ENCODE measurements at regions not wholly inside any gene's neighbourhood (a gene's known extent, or its start where the extent isn't known, plus 50 kb on each side); places are given as distances from the start of the nearest gene placed in this dataset.

DNA sequence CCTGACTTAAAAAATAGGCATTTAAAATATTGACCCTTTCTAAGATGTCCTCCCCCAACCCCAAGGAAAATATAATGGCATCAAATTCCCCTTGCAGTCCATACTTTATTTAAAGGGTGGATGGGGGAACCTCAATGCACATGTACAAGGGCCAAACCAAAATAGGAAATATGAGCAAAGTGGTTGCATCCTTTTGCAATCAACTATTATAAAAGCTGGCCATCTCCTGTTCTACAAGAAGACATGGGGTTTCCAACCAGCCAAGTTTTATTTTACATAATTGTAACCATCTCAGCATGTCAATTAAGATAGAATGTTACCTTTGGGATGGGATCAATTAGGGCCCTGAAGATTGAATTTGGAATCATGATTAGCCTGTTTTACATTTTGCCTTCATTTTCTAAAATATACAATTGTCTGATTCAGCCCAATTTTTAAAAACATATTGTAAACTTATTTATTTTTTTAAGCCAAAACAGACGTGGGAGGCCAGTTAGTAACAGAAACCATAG, 146.7 kb upstream of the NFIA start:
- Histone ChIP-seq H3K4me3 (ENCODE audit: extremely low read depth in 1 of 4, insufficient read depth in 2 of 4, low read depth in 3 of 4, low read length in 4 of 4) (no peak overlapping the region), H3K79me2 (ENCODE audit: control insufficient read depth in 1 of 2, insufficient read depth in 2 of 2, low read length in 2 of 2) (no peaks in the 10 kb centered on the region), H3K27ac (ENCODE audit: low read depth, low read length) (no peak overlapping the region), H3K79me1 (ENCODE audit: low read depth, low read length) (no peaks in the 10 kb centered on the region), H3K14ac (ENCODE audit: insufficient read length) (no peak overlapping the region), H3K27me3 (replicated peaks in 1 of 4; ENCODE audit: control insufficient read depth in 3 of 4, extremely low read depth in 1 of 4, insufficient read depth in 3 of 4, low read length in 3 of 4) (no peaks in the 10 kb centered on the region), H3K9ac (replicated peaks in 1 of 4; ENCODE audit: extremely low read depth in 1 of 4, low read depth in 3 of 4, low read length in 3 of 4) (no peak overlapping the region), H2BK120ac (replicated peaks; ENCODE audit: low read depth, low read length) (no peak overlapping the region), H3K23ac (ENCODE audit: insufficient read length) (no peak overlapping the region), H3K36me3 (ENCODE audit: control insufficient read depth in 2 of 4, insufficient read depth in 4 of 4, low read length in 3 of 4) (no peaks in the 10 kb centered on the region), H2BK12ac (ENCODE audit: low read depth, low read length) (no peak overlapping the region), H3K9me3 (ENCODE audit: insufficient read depth in 2 of 2, low read depth in 1 of 2, low read length in 1 of 2) (no peaks in the 10 kb centered on the region; a peak in 1 of 4 replicates), H3K4me2 (ENCODE audit: insufficient read depth in 1 of 2, low read depth in 2 of 2, low read length in 2 of 2) (no peak overlapping the region), H3K18ac (ENCODE audit: extremely low read depth, low read length) (no peak overlapping the region), H2AFZ (ENCODE audit: low read length) (no peak overlapping the region), H4K91ac (replicated peaks; ENCODE audit: insufficient read length, low read length) (no peak overlapping the region), H4K20me1 (replicated peaks in 1 of 2; ENCODE audit: control insufficient read depth in 1 of 2, insufficient read depth in 2 of 2, low read length in 2 of 2) (no peaks in the 10 kb centered on the region), H2BK15ac (ENCODE audit: low read length) (no peak overlapping the region), H3K56ac (replicated peaks; ENCODE audit: insufficient read length, low read depth, low read length) (no peak overlapping the region), H4K5ac (ENCODE audit: insufficient read length, low read depth, low read length) (no peak overlapping the region), H2BK20ac (ENCODE audit: low read length) (no peak overlapping the region), H2AK5ac (ENCODE audit: low read depth, low read length) (no peak overlapping the region), H2BK5ac (ENCODE audit: low read depth, low read length) (no peak overlapping the region), H4K8ac (ENCODE audit: extremely low read depth, insufficient read depth, low read length) (no peak overlapping the region), H3K23me2 (ENCODE audit: low read depth, low read length) (peaks cover 2% of the 10 kb centered on the region; the same call in 1 of the 2 replicates), H3K4me1 (replicated peaks in 1 of 4; ENCODE audit: control insufficient read depth in 3 of 4, insufficient read depth in 4 of 4, low read length in 3 of 4) (peaks cover 0 to 8% (median 3%) of the 10 kb centered on the region in 4 experiments; a peak in 6 of 7 replicates), H3K4ac (replicated peaks; ENCODE audit: insufficient read length, low read depth, low read length) (no peak overlapping the region)
- ChIA-PET POLR2A (ENCODE audit: partially characterized antibody) (no interaction called here), CTCF (ENCODE audit: partially characterized antibody) (interaction anchor here (0.9 kb wide), 1 partner anchor 11 kb away, joined by 5 read pairs; no protein-coding TSS in a partner anchor)
- WGBS, 2 experiments (ENCODE audit: extremely low coverage in 1 of 2, insufficient coverage in 1 of 2, insufficient read length in 1 of 2, insufficient replicate concordance in 2 of 2, low coverage in 1 of 2, low lambda C conversion rate in 2 of 2, missing lambda C conversion rate in 1 of 2): 77% methylated on average over 1 of the region's 1 CpG; no CpG with 5 or more reads in 1 of the 2 experiments
- no peak for FAIRE-seq
- DNase-seq (ENCODE audit: low read depth in 1 of 2, low spot score in 2 of 2): no peak
- TF ChIP-seq NRF1 (IDR thresholded peaks at IDR 0.05; ENCODE audit: low read depth, low read length): no peak
- TF ChIP-seq KDM4A (IDR thresholded peaks at IDR 0.05; ENCODE audit: low read depth, low read length, severe bottlenecking): no peak
- TF ChIP-seq TAF7 (optimal IDR thresholded peaks at IDR 0.05; ENCODE audit: borderline replicate concordance, low read depth, low read length): no peak
- no peak for TF ChIP-seq CREB1 (IDR thresholded peaks at IDR 0.05)
- no peak for TF ChIP-seq RNF2 (IDR thresholded peaks at IDR 0.05; ENCODE audit: borderline replicate concordance, low read depth, low read length, missing control alignments, poor library complexity, severe bottlenecking)
- TF ChIP-seq SRF (IDR thresholded peaks at IDR 0.05; ENCODE audit: low read depth, low read length): no peak
- TF ChIP-seq, protein P1, sequence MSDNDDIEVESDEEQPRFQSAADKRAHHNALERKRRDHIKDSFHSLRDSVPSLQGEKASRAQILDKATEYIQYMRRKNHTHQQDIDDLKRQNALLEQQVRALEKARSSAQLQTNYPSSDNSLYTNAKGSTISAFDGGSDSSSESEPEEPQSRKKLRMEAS (IDR thresholded peaks at IDR 0.05): no peak
- TF ChIP-seq TCF12 (IDR thresholded peaks at IDR 0.05; ENCODE audit: low read depth, low read length): no peak
- no peak for TF ChIP-seq BRCA1 (IDR thresholded peaks at IDR 0.05; ENCODE audit: low read depth, low read length)
- no peak for TF ChIP-seq CBX8 (IDR thresholded peaks at IDR 0.05; ENCODE audit: borderline replicate concordance, low read depth, low read length)
- TF ChIP-seq RBBP5 (IDR thresholded peaks at IDR 0.05; ENCODE audit: borderline replicate concordance, low read depth, low read length): no peak
- TF ChIP-seq, protein P2, sequence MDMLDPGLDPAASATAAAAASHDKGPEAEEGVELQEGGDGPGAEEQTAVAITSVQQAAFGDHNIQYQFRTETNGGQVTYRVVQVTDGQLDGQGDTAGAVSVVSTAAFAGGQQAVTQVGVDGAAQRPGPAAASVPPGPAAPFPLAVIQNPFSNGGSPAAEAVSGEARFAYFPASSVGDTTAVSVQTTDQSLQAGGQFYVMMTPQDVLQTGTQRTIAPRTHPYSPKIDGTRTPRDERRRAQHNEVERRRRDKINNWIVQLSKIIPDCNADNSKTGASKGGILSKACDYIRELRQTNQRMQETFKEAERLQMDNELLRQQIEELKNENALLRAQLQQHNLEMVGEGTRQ (IDR thresholded peaks at IDR 0.05; ENCODE audit: low read length): no peak
- no peak for TF ChIP-seq SIN3A (conservative IDR thresholded peaks at IDR 0.05 in 1 of 2, IDR thresholded peaks at IDR 0.05 in 1 of 2; ENCODE audit: low read depth in 1 of 2, low read length in 2 of 2)
